NOMO-1 treated with dmso at 0.1 percent for 144 hours (cell line): ENCODE measurements at regions not wholly inside any gene's neighbourhood (a gene's known extent, or its start where the extent isn't known, plus 50 kb on each side); places are given as distances from the start of the nearest gene placed in this dataset.
"Not testable (repeated sequence)": the region's sequence is repeated elsewhere in the genome, so short reads cannot be mapped to it uniquely, and the experiment has no call there.

Source experiments
- DNase-seq: peaks from one replicate; lab custom pipeline; 2025; ENCODE audit not compliant: unreplicated experiment; lab: John Stamatoyannopoulos, UW

GRCh38 chr1:98294127-98294526, 367.4 kb upstream of the SNX7 start:
- no peak for DNase-seq

DNA sequence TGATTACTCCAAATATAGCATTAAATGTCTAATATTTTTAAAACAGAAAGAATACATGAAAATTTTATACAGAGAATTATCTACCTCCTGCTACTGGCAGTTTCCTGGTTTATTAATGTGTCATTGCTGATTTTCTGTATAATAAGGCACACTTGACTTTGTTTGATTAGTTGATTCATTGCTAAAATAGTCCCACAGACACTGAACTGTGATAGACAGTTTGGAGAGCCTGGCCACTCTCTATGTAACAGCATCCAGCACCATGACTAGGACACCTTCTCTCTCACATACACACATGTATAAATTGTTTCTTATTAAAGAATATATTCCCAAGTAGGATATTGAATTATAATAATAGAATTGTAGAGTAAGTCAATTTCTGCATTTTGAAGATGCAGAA, 368.5 kb upstream of the SNX7 start:
- no peak for DNase-seq

DNA sequence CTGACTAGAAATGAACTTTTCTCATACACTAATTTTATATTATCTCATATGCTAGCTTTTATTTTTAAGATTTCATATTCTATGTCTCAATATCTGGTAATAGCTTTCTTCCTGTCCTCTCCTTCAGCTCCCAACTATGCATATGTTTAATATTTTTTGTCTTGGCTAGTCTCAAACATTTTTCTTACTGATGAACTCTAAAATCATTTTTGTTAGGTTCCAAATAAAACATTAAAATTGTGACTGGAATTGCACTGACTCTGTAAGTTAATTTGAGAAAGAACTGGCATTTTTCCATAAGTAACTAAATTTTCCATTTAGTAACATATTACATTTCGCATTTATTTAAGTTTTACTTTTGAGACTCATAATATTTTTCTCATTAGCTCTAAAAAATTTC, 368.5 kb upstream of the DPYD start:
- DNase-seq, result no peak

DNA sequence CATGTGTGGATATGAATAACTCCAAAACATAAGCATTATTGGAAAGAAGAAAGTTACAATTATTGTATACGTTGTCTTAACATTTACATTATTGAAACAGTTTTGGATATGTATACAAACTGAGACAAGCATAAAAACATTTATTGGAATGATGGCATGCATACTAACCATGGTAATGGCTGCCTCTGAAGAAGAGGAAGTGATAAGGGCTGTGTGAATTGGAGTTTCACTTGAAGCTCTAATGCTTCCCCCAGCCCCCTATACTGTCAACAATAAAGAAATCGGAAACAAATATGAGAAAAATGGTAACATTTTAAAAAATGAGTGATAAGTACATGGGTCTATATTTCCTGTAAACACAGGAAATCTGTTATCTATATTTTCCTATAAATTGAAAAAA, 367.7 kb upstream of the DPYD start:
- DNase-seq, result no peak

DNA sequence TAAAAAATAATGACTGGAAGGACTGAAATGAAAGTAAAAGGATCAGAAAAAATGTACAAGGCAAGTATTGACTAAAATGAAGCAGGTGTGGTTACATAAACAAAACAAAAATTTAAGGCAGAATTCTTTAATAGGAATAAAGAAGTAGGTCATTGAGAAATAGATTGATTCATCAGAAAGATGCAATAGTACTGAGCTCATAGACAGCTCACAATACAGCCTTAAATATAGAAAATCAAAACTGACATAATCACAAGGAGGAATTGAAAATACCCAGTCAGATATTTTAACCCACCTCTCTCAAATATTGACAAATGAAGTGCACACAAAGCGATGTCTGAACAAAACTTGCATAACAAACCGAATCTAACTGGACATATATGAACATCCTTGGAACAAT, 366.8 kb upstream of the DPYD start:
- no peak for DNase-seq

DNA sequence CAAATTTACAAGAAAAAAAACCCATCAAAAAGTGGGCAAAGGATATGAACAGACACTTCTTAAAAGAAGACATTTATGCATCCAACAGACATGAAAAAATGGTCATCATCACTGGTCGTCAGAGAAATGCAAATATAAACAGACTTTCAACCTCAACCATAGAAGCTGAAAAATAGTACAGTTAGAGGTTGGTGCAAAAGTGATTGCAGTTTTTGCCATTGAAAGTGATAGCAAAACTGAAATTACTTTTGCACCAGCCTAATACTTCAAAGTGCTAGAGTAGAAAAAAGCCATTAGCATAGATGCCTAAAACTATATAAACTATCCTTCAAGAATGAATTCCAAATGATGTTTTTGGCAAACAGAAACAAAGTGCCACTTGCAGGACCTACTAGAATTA, 365.8 kb upstream of the DPYD start:
- DNase-seq, result no peak

- DNase-seq, result not testable (repeated sequence)
These were observed 364.5 kb upstream of the DPYD start for GRCh38 chr1:98285286-98285685.

DNA sequence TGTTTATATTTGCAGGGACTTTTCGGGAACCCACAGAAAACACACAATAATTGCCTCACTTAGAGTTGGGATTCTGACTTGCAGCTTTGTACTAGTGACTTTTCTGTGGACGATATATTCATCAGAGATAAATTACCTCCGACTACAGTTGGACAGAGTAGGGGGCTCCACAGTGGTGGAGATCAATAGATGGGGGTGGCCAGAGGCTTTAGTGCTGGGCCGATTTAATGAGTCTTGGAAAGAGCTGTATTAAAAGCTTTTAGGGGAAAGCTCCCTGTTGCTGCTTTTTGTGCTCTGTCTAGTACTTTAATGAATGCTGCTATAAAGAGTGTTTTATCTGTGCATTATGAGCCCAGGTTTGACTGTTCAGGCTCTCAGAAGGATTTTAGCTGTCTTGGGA, 359.2 kb upstream of the DPYD start:
- no peak for DNase-seq

- no peak for DNase-seq
These were observed 357.2 kb upstream of the DPYD start for GRCh38 chr1:98278055-98278454.

DNA sequence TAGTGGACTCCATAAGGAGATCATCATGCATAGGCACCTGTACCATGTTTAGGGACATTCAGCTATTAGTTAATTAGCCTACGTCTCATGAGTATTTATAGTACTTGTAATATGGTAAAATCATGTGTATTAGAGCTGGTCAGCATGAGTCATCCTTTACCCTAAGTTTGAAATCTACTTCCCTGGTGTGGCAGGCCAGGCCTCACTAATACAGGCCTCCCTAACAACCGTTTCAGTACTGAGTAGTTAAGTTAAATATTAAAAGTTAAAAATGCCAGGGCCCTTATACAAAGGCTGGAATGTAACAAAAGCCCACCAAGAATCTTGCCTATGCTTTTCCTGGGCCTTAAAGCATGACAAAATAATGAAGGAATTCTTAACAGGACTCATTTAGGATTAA, 356.3 kb upstream of the DPYD start:
- no peak for DNase-seq

DNA sequence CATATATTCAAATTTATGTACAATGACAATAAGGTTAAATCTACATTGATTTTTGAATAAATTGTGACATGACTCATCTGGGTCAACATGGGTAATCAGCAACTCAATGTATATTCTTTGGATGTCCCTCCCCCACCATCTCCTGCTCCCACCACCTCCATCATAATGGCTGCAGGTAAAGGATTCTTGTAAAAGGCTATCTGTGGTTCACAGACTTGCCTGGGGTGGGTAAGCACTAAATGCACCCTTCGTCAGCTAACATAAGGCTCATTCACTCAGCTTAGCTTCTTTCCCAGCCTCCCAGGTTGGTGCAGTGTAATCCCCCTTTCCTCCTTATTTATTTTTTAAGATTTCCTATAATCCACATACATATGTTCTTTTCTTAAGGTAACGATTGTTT, 355.7 kb upstream of the DPYD start:
- no peak for DNase-seq

GRCh38 chr1:98268316-98268715, 347.5 kb upstream of the DPYD start:
- no peak for DNase-seq

DNA sequence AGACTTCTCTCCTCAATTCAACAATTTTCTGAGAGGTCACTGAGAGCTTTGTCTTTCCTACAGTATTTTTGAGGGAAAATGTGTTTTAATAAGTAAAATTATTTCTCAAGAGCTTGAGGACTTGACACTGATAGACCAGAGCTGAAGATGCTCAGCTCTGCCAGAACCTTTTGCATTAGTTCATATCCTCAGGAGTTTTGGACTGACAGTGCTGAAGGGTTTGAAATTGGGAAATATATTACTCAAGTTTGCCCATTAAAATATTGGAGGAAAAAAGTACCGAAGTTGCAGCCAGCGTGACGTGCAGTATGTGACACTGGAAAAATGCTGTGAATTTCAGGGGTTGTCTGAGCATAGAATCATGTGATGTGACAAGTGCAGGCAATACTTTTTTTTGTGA, 346.6 kb upstream of the DPYD start:
- no peak for DNase-seq

DNA sequence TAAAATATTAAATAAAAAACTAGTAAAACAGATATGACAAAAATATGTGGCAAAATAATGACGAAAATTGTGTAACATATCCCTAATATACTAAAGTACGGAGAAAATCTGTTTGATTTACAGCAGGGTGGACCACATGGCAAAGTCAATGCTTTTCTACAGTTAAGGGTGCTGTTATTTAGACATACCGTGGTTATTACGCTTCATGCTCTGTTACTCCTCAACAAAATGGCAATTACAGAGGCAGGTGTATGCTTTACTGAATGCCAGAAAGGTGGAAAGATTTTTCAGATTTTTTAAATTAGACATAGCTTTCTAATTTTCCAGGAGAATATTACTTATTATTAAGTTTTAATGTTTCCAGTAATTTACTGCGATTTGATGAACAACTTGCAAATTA, 343.9 kb upstream of the DPYD start:
- no peak for DNase-seq

GRCh38 chr1:98260839-98261238, 340.0 kb upstream of the DPYD start:
- no peak for DNase-seq

GRCh38 chr1:98260412-98260811, 339.6 kb upstream of the DPYD start:
- no peak for DNase-seq

DNA sequence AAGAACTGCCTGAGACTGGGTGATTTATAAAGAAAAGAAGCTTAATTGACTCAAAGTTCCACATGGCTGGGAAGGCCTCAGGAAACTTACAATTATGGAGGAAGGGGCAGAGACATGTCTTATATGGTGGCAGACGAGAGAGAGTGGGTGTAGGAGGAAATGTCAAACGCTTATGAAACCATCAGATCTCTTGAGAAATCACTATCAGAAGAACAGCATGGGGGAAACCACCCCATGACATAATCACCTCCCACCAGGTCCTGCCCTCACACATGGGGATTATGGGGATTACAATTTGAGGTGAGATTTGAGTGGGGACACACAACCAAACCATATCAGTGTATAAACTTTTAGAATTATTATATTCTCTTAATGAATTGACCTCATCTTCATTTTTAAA, 335.9 kb upstream of the DPYD start:
- DNase-seq, result no peak

DNA sequence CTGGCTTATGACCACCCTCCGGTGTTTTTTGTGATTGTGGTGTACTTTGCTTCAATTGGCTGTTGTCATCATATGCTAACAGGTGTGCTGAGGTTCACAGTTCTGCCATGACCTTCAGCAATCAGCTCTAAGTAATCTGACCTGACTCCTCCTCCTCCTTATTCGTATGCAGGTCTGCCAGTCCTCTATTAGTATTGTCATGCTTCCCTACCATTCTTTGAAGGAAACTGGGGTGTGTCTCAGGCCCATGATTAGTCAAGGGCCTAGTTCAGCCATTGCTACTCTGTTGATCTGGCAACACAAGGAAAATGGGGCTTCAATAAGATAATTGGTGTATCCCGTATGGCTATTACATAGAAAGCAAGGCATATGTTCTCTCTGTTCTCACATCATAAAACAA, 332.3 kb upstream of the DPYD start:
- DNase-seq, result no peak

DNA sequence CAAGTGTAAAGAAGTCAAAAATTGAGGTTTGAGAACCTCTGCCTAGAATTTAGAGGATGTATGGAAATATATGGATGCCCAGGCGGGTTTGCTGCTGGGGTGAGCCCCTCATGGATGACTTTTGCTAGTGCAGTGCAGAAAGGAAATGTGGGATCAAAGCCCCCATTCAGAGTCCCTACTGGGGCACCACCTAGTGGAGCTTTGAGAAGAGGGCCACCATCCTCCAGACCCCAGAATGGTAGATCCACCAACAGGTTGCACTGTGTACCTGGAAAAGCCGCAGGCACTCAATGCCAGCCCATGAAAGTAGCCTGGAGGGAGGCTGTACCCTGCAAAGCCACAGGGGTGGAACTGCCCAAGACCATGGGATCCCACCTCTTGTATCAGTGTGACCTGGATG, 330.7 kb upstream of the DPYD start:
- DNase-seq, result no peak

GRCh38 chr1:98232678-98233077, 311.8 kb upstream of the DPYD start:
- DNase-seq, result no peak

DNA sequence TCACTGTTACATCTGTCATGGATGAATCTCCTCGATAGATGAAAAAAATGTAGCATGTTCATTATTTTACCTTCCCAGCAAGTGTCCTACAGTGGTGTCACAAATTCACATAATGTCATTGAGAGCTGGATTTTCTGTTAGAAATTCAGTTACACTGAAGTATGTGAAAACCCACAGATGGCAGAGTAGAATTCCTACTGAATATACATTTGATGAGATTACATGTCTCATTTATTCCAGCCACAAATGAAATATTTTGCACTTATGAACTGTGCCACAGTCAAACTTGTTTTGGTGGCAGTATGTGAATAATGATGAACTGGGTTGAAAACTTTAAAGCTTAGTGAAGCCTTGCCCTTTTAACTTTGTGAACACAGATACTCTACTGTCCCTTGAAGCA, 301.9 kb upstream of the DPYD start:
- no peak for DNase-seq

- DNase-seq, result no peak
These were observed 301.1 kb upstream of the DPYD start for GRCh38 chr1:98221923-98222322.

- no peak for DNase-seq
These were observed 296.8 kb upstream of the DPYD start for GRCh38 chr1:98217601-98218000.

- DNase-seq, result no peak
These were observed 295.5 kb upstream of the DPYD start for GRCh38 chr1:98216304-98216703.
